GM12878 (cell line): ENCODE measurements at regions not wholly inside any gene's neighbourhood (a gene's known extent, or its start where the extent isn't known, plus 50 kb on each side); places are given as distances from the start of the nearest gene placed in this dataset.

Experiments used
- BRCA1 ChIP-seq: IDR thresholded peaks from 2 replicates; pipeline ENCODE4 v1.6.1; 2011; ENCODE audit warnings: low read depth, low read length, improper control_type of control experiment
- CTCF ChIP-seq, 3 experiments: IDR thresholded peaks in 2 of 3; conservative IDR thresholded peaks in 1 of 3; 2 replicates each; pipeline ENCODE4 v1.5.1; 2011; ENCODE audit warnings: low read depth in 3 of 3, low read length in 3 of 3, mild to moderate bottlenecking in 3 of 3, control low read depth in 2 of 3, moderate library complexity in 2 of 3, inconsistent platforms in 1 of 3, mixed read lengths in 1 of 3; ENCODE audit not compliant: control insufficient read depth in 2 of 3, insufficient read depth in 1 of 3; ENCODE audit errors: extremely low read depth in 1 of 3
- ETV6 ChIP-seq, 2 experiments: fragments of 450-650 bp in 1 of 2; IDR thresholded peaks in 1 of 2; conservative IDR thresholded peaks in 1 of 2; 2 replicates each; pipeline ENCODE4 v1.6.1; 2014; ENCODE audit warnings: antibody characterized with exemption in 1 of 2, borderline replicate concordance in 1 of 2, low read depth in 1 of 2, mild to moderate bottlenecking in 1 of 2, moderate library complexity in 1 of 2
- MEF2B ChIP-seq: fragments of 450-650 bp; IDR thresholded peaks from 2 replicates; pipeline ENCODE4 v1.6.1; 2018; ENCODE audit warnings: mild to moderate bottlenecking, moderate library complexity; ENCODE audit not compliant: partially characterized antibody, poor library complexity, severe bottlenecking
- POLR2A ChIP-seq: IDR thresholded peaks from 2 replicates; pipeline ENCODE4 v1.6.1; 2011; ENCODE audit warnings: low read depth, mild to moderate bottlenecking, low read length
- SPI1 ChIP-seq: IDR thresholded peaks from 2 replicates; pipeline ENCODE4 v1.6.1; 2011; ENCODE audit warnings: low read depth, mild to moderate bottlenecking, low read length, moderate library complexity, borderline replicate concordance; ENCODE audit not compliant: insufficient read depth
- TAF1 ChIP-seq: IDR thresholded peaks from 2 replicates; pipeline ENCODE4 v1.6.1; 2011; ENCODE audit warnings: mild to moderate bottlenecking, low read depth, low read length, borderline replicate concordance
- ZNF217 ChIP-seq: fragments of 450-650 bp; IDR thresholded peaks from 2 replicates; pipeline ENCODE4 v1.6.1; 2017; ENCODE audit warnings: antibody characterized with exemption, mild to moderate bottlenecking

DNA sequence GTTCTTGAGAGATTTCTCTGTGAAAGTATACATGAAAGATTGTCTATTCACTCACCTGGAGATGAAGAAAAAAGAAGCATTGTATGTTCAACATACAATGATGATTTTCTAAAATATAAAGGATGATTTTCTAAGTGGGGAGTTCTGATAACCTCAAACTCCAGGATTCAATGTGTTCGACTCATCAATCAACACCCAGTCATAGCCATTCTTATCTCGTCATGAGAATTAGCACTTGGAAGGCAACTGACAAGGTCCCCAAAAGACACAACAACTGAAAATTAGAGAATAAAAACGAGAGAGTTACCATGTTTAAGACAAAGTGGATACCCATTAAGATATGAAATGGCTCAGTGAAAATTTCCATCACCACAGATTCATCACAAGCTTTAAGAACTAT is 52.1 kb upstream of the SIMC1 start:
- no peak for TF ChIP-seq BRCA1
- TF ChIP-seq MEF2B, result no peak
- TF ChIP-seq POLR2A, result no peak
- TF ChIP-seq CTCF (IDR thresholded peaks at IDR 0.05 in 2 of 3, conservative IDR thresholded peaks at IDR 0.05 in 1 of 3; ENCODE audit: control insufficient read depth in 2 of 3, extremely low read depth in 1 of 3, insufficient read depth in 1 of 3, low read depth in 3 of 3, low read length in 3 of 3), result no peak
- no peak for TF ChIP-seq SPI1
- TF ChIP-seq ETV6 (conservative IDR thresholded peaks at IDR 0.05 in 1 of 2, IDR thresholded peaks at IDR 0.05 in 1 of 2; ENCODE audit: borderline replicate concordance in 1 of 2, low read depth in 1 of 2), result no peak
- TF ChIP-seq ZNF217, result no peak
- no peak for TF ChIP-seq TAF1
